Stimulated activated CD8-positive, alpha-beta memory T cell treated with anti-CD3 and anti-CD28 coated beads, Interleukin-15, amount 100 ng/mL, for 24 hours (primary cell): ENCODE measurements at regions not wholly inside any gene's neighbourhood (a gene's known extent, or its start where the extent isn't known, plus 50 kb on each side); places are given as distances from the start of the nearest gene placed in this dataset.

ENCODE experiments used
- DNase-seq: peaks from one replicate; pipeline ENCODE4 v3.0.0-alpha.2; 2020; ENCODE audit warnings: low read depth

- no peak for DNase-seq
Observed at GRCh38 chr9:96087669-96088299, 212.3 kb downstream of the ERCC6L2 start.

GRCh38 chr9:96086936-96087571 lies 211.6 kb downstream of the ERCC6L2 start:
- DNase-seq, result no peak

- no peak for DNase-seq
Observed at GRCh38 chr9:96085491-96086143, 210.1 kb downstream of the ERCC6L2 start.

- no peak for DNase-seq
Observed at GRCh38 chr9:96084331-96084734, 208.8 kb downstream of the ERCC6L2 start.

- no peak for DNase-seq
Observed at GRCh38 chr9:96082516-96083232, 207.2 kb downstream of the ERCC6L2 start.

GRCh38 chr9:96080364-96080763 lies 204.9 kb downstream of the ERCC6L2 start:
- no peak for DNase-seq

GRCh38 chr9:96079779-96080178 lies 204.3 kb downstream of the ERCC6L2 start:
- no peak for DNase-seq

- no peak for DNase-seq
Observed at GRCh38 chr9:96078897-96079490, 203.5 kb downstream of the ERCC6L2 start.

GRCh38 chr9:96075757-96076156 lies 200.3 kb downstream of the ERCC6L2 start:
- DNase-seq, result no peak

GRCh38 chr9:96075111-96075510 lies 199.6 kb downstream of the ERCC6L2 start:
- no peak for DNase-seq

- no peak for DNase-seq
Observed at GRCh38 chr9:96073531-96074480, 198.3 kb downstream of the ERCC6L2 start.

- no peak for DNase-seq
Observed at GRCh38 chr9:96072930-96073329, 197.4 kb downstream of the ERCC6L2 start.

GRCh38 chr9:96071815-96072124 lies 196.3 kb downstream of the ERCC6L2 start:
- DNase-seq, result no peak

GRCh38 chr9:96071076-96071814 lies 195.8 kb downstream of the ERCC6L2 start:
- DNase-seq, result no peak

GRCh38 chr9:96069629-96070220 lies 194.2 kb downstream of the ERCC6L2 start:
- DNase-seq, result no peak

GRCh38 chr9:96068511-96068910 lies 193.0 kb downstream of the ERCC6L2 start:
- DNase-seq, result no peak

GRCh38 chr9:96067600-96067999 lies 192.1 kb downstream of the ERCC6L2 start:
- DNase-seq, result no peak

GRCh38 chr9:96067004-96067403 lies 191.5 kb downstream of the ERCC6L2 start:
- DNase-seq, result no peak

- no peak for DNase-seq
Observed at GRCh38 chr9:96065482-96066251, 190.2 kb downstream of the ERCC6L2 start.
